PC-9 (cell line): ENCODE measurements at regions not wholly inside any gene's neighbourhood (a gene's known extent, or its start where the extent isn't known, plus 50 kb on each side); places are given as distances from the start of the nearest gene placed in this dataset.

Experiments used
- BruUV-seq: library from RNA; stranded (reverse); fragments of 400-500 nt; replicated peaks from 2 replicates; lab custom pipeline; 2021; lab: Mats Ljungman, UMichigan
- CTCF ChIA-PET: fragments of 300-600 bp; sonication (Branson Sonifier 250); formaldehyde crosslinking; loops from one replicate; lab custom pipeline; 2022; ENCODE audit warnings: antibody characterized with exemption; lab: Charles Lee
- POLR2A ChIA-PET: fragments of 300-600 bp; sonication (Branson Sonifier 250); formaldehyde crosslinking; loops from one replicate; lab custom pipeline; 2022; ENCODE audit warnings: antibody characterized with exemption; ENCODE audit not compliant: unreplicated experiment; lab: Charles Lee
- DNase-seq, 2 experiments: peaks; one replicate each; pipeline versions ENCODE4 v3.0.0 to v3.0.0-alpha.2; 2015 to 2022; ENCODE audit warnings: mixed read lengths in 1 of 2
- H2AFZ ChIP-seq: fragments of 200-600 bp; sonication (generic); 2 replicates; pipeline ENCODE4 v1.8.1; 2017; ENCODE audit warnings: antibody characterized with exemption
- H3F3A ChIP-seq: fragments of 200-600 bp; sonication (generic); 2 replicates; pipeline ENCODE4 v1.8.1; 2017; ENCODE audit warnings: antibody characterized with exemption, mild to moderate bottlenecking, low read depth; ENCODE audit not compliant: insufficient read depth
- H3K27ac ChIP-seq: fragments of 200-600 bp; sonication (generic); 2 replicates; pipeline ENCODE4 v1.6.1; 2016; ENCODE audit warnings: mixed run types
- H3K27me3 ChIP-seq: fragments of 200-600 bp; sonication (generic); 2 replicates; pipeline ENCODE4 v1.6.1; 2016; ENCODE audit warnings: low read depth, mixed run types; ENCODE audit not compliant: insufficient read depth
- H3K36me3 ChIP-seq: fragments of 200-600 bp; sonication (generic); 2 replicates; pipeline ENCODE4 v1.6.1; 2016; ENCODE audit warnings: low read depth, mixed run types
- H3K4me1 ChIP-seq: fragments of 200-600 bp; sonication (generic); replicated peaks from 2 replicates; pipeline ENCODE4 v1.6.1; 2016; ENCODE audit warnings: mixed run types; ENCODE audit not compliant: insufficient read depth
- H3K4me2 ChIP-seq: fragments of 200-600 bp; sonication (generic); 2 replicates; pipeline ENCODE4 v1.6.1; 2017; ENCODE audit warnings: mixed run types
- H3K4me3 ChIP-seq: fragments of 200-600 bp; sonication (generic); 2 replicates; pipeline ENCODE4 v1.6.1; 2016; ENCODE audit warnings: mixed run types
- H3K79me2 ChIP-seq: fragments of 200-600 bp; sonication (generic); 2 replicates; pipeline ENCODE4 v1.6.1; 2017; ENCODE audit warnings: low read depth, mixed run types
- H3K9me2 ChIP-seq: fragments of 200-600 bp; sonication (generic); 2 replicates; pipeline ENCODE4 v1.8.1; 2017; ENCODE audit warnings: mild to moderate bottlenecking; ENCODE audit not compliant: insufficient read depth
- H3K9me3 ChIP-seq: fragments of 200-600 bp; sonication (generic); 2 replicates; pipeline ENCODE4 v1.8.1; 2016; ENCODE audit warnings: low read depth; ENCODE audit not compliant: insufficient read depth
- H4K20me1 ChIP-seq: fragments of 200-600 bp; sonication (generic); 2 replicates; pipeline ENCODE4 v1.8.1; 2017; ENCODE audit not compliant: insufficient read depth
- EZH2 ChIP-seq: fragments of 200-600 bp; sonication (generic); IDR thresholded peaks from 2 replicates; pipeline ENCODE4 v1.8.0; 2017; ENCODE audit warnings: antibody characterized with exemption, low read depth
- intact Hi-C: fragments of 100-400 bp; cut with micrococcal nuclease; formaldehyde crosslinking; loops from one replicate; pipeline ENCODE4 v1.10.0; 2022; ENCODE audit not compliant: unreplicated experiment
- TF ChIP-seq, protein P1 (sequence below): fragments of 200-600 bp; sonication (generic); conservative IDR thresholded peaks from 2 replicates; pipeline ENCODE4 v1.6.1; 2017; ENCODE audit warnings: mixed run types, antibody characterized with exemption, mild to moderate bottlenecking, moderate library complexity

GRCh38 chr5:120016717-120017382, 387.5 kb downstream of the FAM170A start:
- DNase-seq, result no peak
- no peaks in the 10 kb centered on the region for H3K4me1 ChIP-seq
- H3F3A ChIP-seq, result no peaks in the 10 kb centered on the region
- no peaks in the 10 kb centered on the region for H3K27me3 ChIP-seq
- ChIA-PET CTCF (no interaction called here), POLR2A (interaction anchor here (0.6 kb wide), 1 partner anchor 99 kb away, joined by 7 read pairs; no protein-coding TSS in a partner anchor)
- 0 out of 2 replicates have a peak, but pooled peaks cover 4% of the 10 kb centered on the region for H3K9me3 ChIP-seq
- H3K79me2 ChIP-seq, result no peaks in the 10 kb centered on the region
- H3K9me2 ChIP-seq, result no peaks in the 10 kb centered on the region
- no peak overlapping the region for H2AFZ ChIP-seq
- no peaks in the 10 kb centered on the region for H3K36me3 ChIP-seq
- H3K4me3 ChIP-seq, result no peak overlapping the region
- no peak for TF ChIP-seq EZH2
- TF ChIP-seq, protein P1, sequence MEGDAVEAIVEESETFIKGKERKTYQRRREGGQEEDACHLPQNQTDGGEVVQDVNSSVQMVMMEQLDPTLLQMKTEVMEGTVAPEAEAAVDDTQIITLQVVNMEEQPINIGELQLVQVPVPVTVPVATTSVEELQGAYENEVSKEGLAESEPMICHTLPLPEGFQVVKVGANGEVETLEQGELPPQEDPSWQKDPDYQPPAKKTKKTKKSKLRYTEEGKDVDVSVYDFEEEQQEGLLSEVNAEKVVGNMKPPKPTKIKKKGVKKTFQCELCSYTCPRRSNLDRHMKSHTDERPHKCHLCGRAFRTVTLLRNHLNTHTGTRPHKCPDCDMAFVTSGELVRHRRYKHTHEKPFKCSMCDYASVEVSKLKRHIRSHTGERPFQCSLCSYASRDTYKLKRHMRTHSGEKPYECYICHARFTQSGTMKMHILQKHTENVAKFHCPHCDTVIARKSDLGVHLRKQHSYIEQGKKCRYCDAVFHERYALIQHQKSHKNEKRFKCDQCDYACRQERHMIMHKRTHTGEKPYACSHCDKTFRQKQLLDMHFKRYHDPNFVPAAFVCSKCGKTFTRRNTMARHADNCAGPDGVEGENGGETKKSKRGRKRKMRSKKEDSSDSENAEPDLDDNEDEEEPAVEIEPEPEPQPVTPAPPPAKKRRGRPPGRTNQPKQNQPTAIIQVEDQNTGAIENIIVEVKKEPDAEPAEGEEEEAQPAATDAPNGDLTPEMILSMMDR, result no peak
- no TSS peak for BruUV-seq
- H3K27ac ChIP-seq, result no peak overlapping the region
- no peaks in the 10 kb centered on the region for H4K20me1 ChIP-seq
- H3K4me2 ChIP-seq, result no peak overlapping the region
- intact Hi-C loops, result no loop called here

- Histone ChIP-seq H3K79me2 (no peaks in the 10 kb centered on the region), H3K4me3 (no peak overlapping the region), H3K4me1 (no peaks in the 10 kb centered on the region), H3K4me2 (no peak overlapping the region), H3K36me3 (no peaks in the 10 kb centered on the region), H4K20me1 (no peaks in the 10 kb centered on the region), H3F3A (no peaks in the 10 kb centered on the region), H3K9me3 (0 out of 2 replicates have a peak, but pooled peaks cover 4% of the 10 kb centered on the region), H3K27me3 (no peaks in the 10 kb centered on the region), H2AFZ (no peak overlapping the region), H3K9me2 (no peaks in the 10 kb centered on the region), H3K27ac (no peak overlapping the region)
- ChIA-PET CTCF (no interaction called here), POLR2A (interaction anchor here (0.6 kb wide), 1 partner anchor 100 kb away, joined by 7 read pairs; no protein-coding TSS in a partner anchor)
- BruUV-seq, result no TSS peak
- TF ChIP-seq EZH2, result no peak
- TF ChIP-seq, protein P1, result no peak
- intact Hi-C loops, result no loop called here
- no peak for DNase-seq
Observed at GRCh38 chr5:120017513-120017912, 388.2 kb downstream of the FAM170A start.

DNA sequence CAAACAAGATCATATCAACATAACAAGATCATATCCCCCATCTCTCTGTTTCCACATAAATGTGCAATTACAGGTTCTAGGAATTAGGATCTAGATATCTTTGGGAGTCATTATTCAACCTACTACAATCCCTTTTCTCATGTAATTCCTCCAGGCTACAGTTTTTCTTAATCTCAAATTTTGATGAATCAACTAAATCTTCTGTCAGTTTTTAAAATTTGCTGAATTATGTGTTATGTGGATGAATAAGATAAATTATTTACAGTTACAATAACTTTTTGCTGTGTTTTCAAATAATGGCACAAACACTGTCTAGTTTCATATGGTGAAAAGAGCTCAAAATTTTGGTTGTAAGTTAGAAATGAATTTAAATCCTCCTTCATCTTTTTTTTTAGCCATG, 405.8 kb downstream of the FAM170A start:
- Histone ChIP-seq H3K9me2 (no peaks in the 10 kb centered on the region), H3K36me3 (no peaks in the 10 kb centered on the region), H3K9me3 (no peaks in the 10 kb centered on the region; the same call in 1 of the 2 replicates), H3F3A (no peaks in the 10 kb centered on the region), H3K4me1 (no peaks in the 10 kb centered on the region), H3K79me2 (no peaks in the 10 kb centered on the region), H3K27ac (no peak overlapping the region), H3K4me2 (no peak overlapping the region), H2AFZ (no peak overlapping the region), H3K27me3 (no peaks in the 10 kb centered on the region), H4K20me1 (no peaks in the 10 kb centered on the region), H3K4me3 (no peak overlapping the region)
- POLR2A ChIA-PET, result no interaction called here
- BruUV-seq, result no TSS peak
- DNase-seq, result no peak
- CTCF ChIA-PET, result no interaction called here
- TF ChIP-seq, protein P1, result no peak
- TF ChIP-seq EZH2, result no peak
- intact Hi-C loops, result no loop called here
